SK-N-MC (cell line): ENCODE measurements at regions not wholly inside any gene's neighbourhood (a gene's known extent, or its start where the extent isn't known, plus 50 kb on each side); places are given as distances from the start of the nearest gene placed in this dataset.

Experiments used
- EZH2 ChIP-seq: fragments of 200-600 bp; sonication (generic); IDR thresholded peaks from one replicate; pipeline ENCODE4 v1.6.1; 2017; ENCODE audit warnings: antibody characterized with exemption
- POLR2AphosphoS5 ChIP-seq: IDR thresholded peaks from 2 replicates; pipeline ENCODE4 v1.6.1; 2012; ENCODE audit warnings: mild to moderate bottlenecking, low read depth, low read length, borderline replicate concordance

DNA sequence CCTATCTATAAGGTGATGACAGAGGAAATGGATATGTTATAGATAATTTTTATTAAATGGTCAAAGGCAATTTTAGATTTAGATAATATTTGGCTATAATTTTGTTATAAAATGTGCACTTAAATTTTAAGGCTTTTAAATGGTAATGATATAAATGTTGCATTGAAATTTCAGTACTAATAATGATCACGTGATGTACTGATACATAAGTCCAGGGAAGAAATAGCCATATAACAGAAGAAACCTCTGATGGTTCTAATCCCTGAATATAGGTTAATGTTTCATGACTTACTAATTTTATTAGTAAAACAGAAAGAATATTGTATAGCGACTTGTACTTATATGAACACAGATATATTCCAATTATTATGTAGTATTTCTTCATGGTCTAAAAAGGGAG lies 211.9 kb downstream of the SOCS6 start:
- TF ChIP-seq POLR2AphosphoS5 (no peak), EZH2 (no peak)
